H1 (cell line): ENCODE measurements at regions not wholly inside any gene's neighbourhood (a gene's known extent, or its start where the extent isn't known, plus 50 kb on each side); places are given as distances from the start of the nearest gene placed in this dataset.

Experiments
- CTCF ChIA-PET: fragments of 300-600 bp; sonication (Branson Sonifier 250); formaldehyde crosslinking; loops from one replicate; lab custom pipeline; 2021; ENCODE audit not compliant: partially characterized antibody; lab: Charles Lee
- POLR2A ChIA-PET: fragments of 300-600 bp; sonication (Branson Sonifier 250); formaldehyde crosslinking; loops from one replicate; lab custom pipeline; 2021; ENCODE audit warnings: inconsistent platforms; ENCODE audit not compliant: partially characterized antibody; lab: Charles Lee
- DNase-seq, 2 experiments: peaks; one replicate each; pipeline versions ENCODE4 v3.0.0 to v3.0.0-alpha.2; 2010 to 2022; ENCODE audit warnings: low spot score in 2 of 2, low read depth in 1 of 2, mixed read lengths in 1 of 2
- FAIRE-seq: peaks from 2 replicates; lab custom pipeline; 2011; peaks lifted over from hg19 to GRCh38; lab: Jason Lieb, UNC
- H2AFZ ChIP-seq: 2 replicates; pipeline ENCODE4 v1.8.1; 2012; ENCODE audit warnings: low read length, inconsistent platforms
- H2AK5ac ChIP-seq: 2 replicates; pipeline ENCODE4 v1.6.1; 2013; ENCODE audit warnings: low read depth, low read length
- H2BK120ac ChIP-seq: replicated peaks from 2 replicates; pipeline ENCODE3; 2013; ENCODE audit warnings: low read depth, low read length, inconsistent platforms
- H2BK12ac ChIP-seq: 2 replicates; pipeline ENCODE4 v1.6.1; 2013; ENCODE audit warnings: low read depth, low read length
- H2BK15ac ChIP-seq: 2 replicates; pipeline ENCODE4 v1.6.1; 2013; ENCODE audit warnings: low read length
- H2BK20ac ChIP-seq: 2 replicates; pipeline ENCODE4 v1.6.1; 2013; ENCODE audit warnings: low read length
- H2BK5ac ChIP-seq: 2 replicates; pipeline ENCODE4 v1.6.1; 2013; ENCODE audit warnings: low read depth, low read length
- H3K14ac ChIP-seq: 2 replicates; pipeline ENCODE4 v1.6.1; 2013; ENCODE audit warnings: inconsistent platforms; ENCODE audit not compliant: insufficient read length
- H3K18ac ChIP-seq: 2 replicates; pipeline ENCODE4 v1.6.1; 2013; ENCODE audit warnings: low read length; ENCODE audit errors: extremely low read depth
- H3K23ac ChIP-seq: 2 replicates; pipeline ENCODE4 v1.6.1; 2013; ENCODE audit warnings: inconsistent platforms; ENCODE audit not compliant: insufficient read length
- H3K23me2 ChIP-seq: 2 replicates; pipeline ENCODE4 v1.6.1; 2013; ENCODE audit warnings: low read depth, low read length
- H3K27ac ChIP-seq: 2 replicates; pipeline ENCODE4 v1.6.1; 2011; ENCODE audit warnings: low read depth, low read length, inconsistent platforms
- H3K27me3 ChIP-seq, 4 experiments: replicated peaks in 1 of 4; 1 replicate in 1 of 4; 2 replicates in 3 of 4; pipeline versions ENCODE4 v1.6.1 to v1.8.1; 2011 to 2013; ENCODE audit warnings: low read length in 3 of 4, mild to moderate bottlenecking in 3 of 4, inconsistent platforms in 2 of 4, mixed read lengths in 2 of 4, moderate library complexity in 1 of 4; ENCODE audit not compliant: control insufficient read depth in 3 of 4, insufficient read depth in 3 of 4; ENCODE audit errors: extremely low read depth in 1 of 4
- H3K36me3 ChIP-seq, 4 experiments: 2 replicates each; pipeline versions ENCODE4 v1.6.1 to v1.8.1; 2011 to 2013; ENCODE audit warnings: mild to moderate bottlenecking in 4 of 4, low read length in 3 of 4, moderate library complexity in 2 of 4, control low read depth in 1 of 4, inconsistent platforms in 1 of 4; ENCODE audit not compliant: insufficient read depth in 4 of 4, control insufficient read depth in 2 of 4
- H3K4ac ChIP-seq: replicated peaks from 2 replicates; pipeline ENCODE3; 2013; ENCODE audit warnings: low read length, low read depth, mixed read lengths, inconsistent platforms; ENCODE audit not compliant: insufficient read length
- H3K4me1 ChIP-seq, 4 experiments: replicated peaks in 1 of 4; 1 replicate in 1 of 4; 2 replicates in 3 of 4; pipeline versions ENCODE4 v1.6.1 to v1.8.1; 2011 to 2013; ENCODE audit warnings: low read length in 3 of 4, inconsistent platforms in 2 of 4, mixed read lengths in 1 of 4; ENCODE audit not compliant: insufficient read depth in 4 of 4, control insufficient read depth in 3 of 4
- H3K4me2 ChIP-seq, 2 experiments: 2 replicates each; pipeline versions ENCODE4 v1.6.1 to v1.8.1; 2011 to 2013; ENCODE audit warnings: low read depth in 2 of 2, low read length in 2 of 2, control low read depth in 1 of 2, inconsistent platforms in 1 of 2, mild to moderate bottlenecking in 1 of 2; ENCODE audit not compliant: insufficient read depth in 1 of 2
- H3K4me3 ChIP-seq, 4 experiments: fragments of 200-600, 300-600 bp in 1 of 4; sonication (generic), shearing (Covaris generic), sonication (Bioruptor Twin) in 1 of 4; 2 replicates each; pipeline versions ENCODE4 v1.5.1 to v1.8.1; 2011 to 2016; ENCODE audit warnings: low read length in 4 of 4, low read depth in 3 of 4, control low read depth in 2 of 4, inconsistent platforms in 2 of 4, mild to moderate bottlenecking in 2 of 4, mixed read lengths in 1 of 4, moderate library complexity in 1 of 4; ENCODE audit not compliant: insufficient read depth in 2 of 4; ENCODE audit errors: extremely low read depth in 1 of 4
- H3K56ac ChIP-seq: replicated peaks from 2 replicates; pipeline ENCODE3; 2013; ENCODE audit warnings: low read depth, mild to moderate bottlenecking, mixed read lengths, low read length, inconsistent platforms; ENCODE audit not compliant: insufficient read length
- H3K79me1 ChIP-seq: 2 replicates; pipeline ENCODE4 v1.6.1; 2013; ENCODE audit warnings: low read depth, low read length, control low read depth
- H3K79me2 ChIP-seq, 2 experiments: 2 replicates each; pipeline versions ENCODE4 v1.6.1 to v1.8.1; 2012 to 2013; ENCODE audit warnings: low read length in 2 of 2, mild to moderate bottlenecking in 2 of 2, inconsistent platforms in 1 of 2; ENCODE audit not compliant: insufficient read depth in 2 of 2, control insufficient read depth in 1 of 2
- H3K9ac ChIP-seq, 4 experiments: replicated peaks in 1 of 4; 1 replicate in 1 of 4; 2 replicates in 3 of 4; pipeline versions ENCODE4 v1.6.1 to v1.8.1; 2011 to 2013; ENCODE audit warnings: low read depth in 3 of 4, low read length in 3 of 4, control low read depth in 2 of 4, mild to moderate bottlenecking in 2 of 4, moderate library complexity in 2 of 4, inconsistent platforms in 1 of 4; ENCODE audit errors: extremely low read depth in 1 of 4
- H3K9me3 ChIP-seq, 2 experiments: 2 replicates each; pipeline versions ENCODE4 v1.6.1 to v1.8.1; 2012 to 2013; ENCODE audit warnings: mild to moderate bottlenecking in 2 of 2, moderate library complexity in 2 of 2, control low read depth in 1 of 2, inconsistent platforms in 1 of 2, low read depth in 1 of 2, low read length in 1 of 2, mixed read lengths in 1 of 2; ENCODE audit not compliant: insufficient read depth in 2 of 2
- H4K20me1 ChIP-seq, 2 experiments: replicated peaks in 1 of 2; 2 replicates each; pipeline versions ENCODE3 to v1.8.1; 2011 to 2013; ENCODE audit warnings: inconsistent platforms in 2 of 2, low read length in 2 of 2, mild to moderate bottlenecking in 1 of 2; ENCODE audit not compliant: insufficient read depth in 2 of 2, control insufficient read depth in 1 of 2
- H4K5ac ChIP-seq: 2 replicates; pipeline ENCODE4 v1.6.1; 2013; ENCODE audit warnings: low read length, low read depth, mixed read lengths, inconsistent platforms; ENCODE audit not compliant: insufficient read length
- H4K8ac ChIP-seq: 2 replicates; pipeline ENCODE4 v1.8.0; 2013; ENCODE audit warnings: mild to moderate bottlenecking, moderate library complexity, low read length, inconsistent platforms; ENCODE audit not compliant: insufficient read depth; ENCODE audit errors: extremely low read depth
- H4K91ac ChIP-seq: replicated peaks from 2 replicates; pipeline ENCODE3; 2013; ENCODE audit warnings: low read length, mixed read lengths, inconsistent platforms; ENCODE audit not compliant: insufficient read length
- EGR1 ChIP-seq: IDR thresholded peaks from 2 replicates; pipeline ENCODE4 v1.6.1; 2011; ENCODE audit warnings: low read depth, low read length, borderline replicate concordance
- EP300 ChIP-seq, 2 experiments: IDR thresholded peaks; 1 replicate in 1 of 2; 2 replicates in 1 of 2; pipeline ENCODE4 v1.6.1; 2011 to 2012; ENCODE audit warnings: low read depth in 2 of 2, low read length in 2 of 2, mild to moderate bottlenecking in 2 of 2, borderline replicate concordance in 1 of 2, inconsistent platforms in 1 of 2, moderate library complexity in 1 of 2
- HDAC6 ChIP-seq: IDR thresholded peaks from one replicate; pipeline ENCODE4 v1.7.1; 2012; ENCODE audit warnings: low read depth, mild to moderate bottlenecking, inconsistent platforms, low read length, moderate library complexity
- WGBS, 2 experiments: shearing (Covaris generic) in 1 of 2; methylation state at CpG; one replicate each; pipeline versions ENCODE4 v1.1.6 to v1.1.7; 2013 to 2015; ENCODE audit warnings: low lambda C conversion rate in 2 of 2, mixed read lengths in 2 of 2, inconsistent platforms in 1 of 2, low coverage in 1 of 2, missing lambda C conversion rate in 1 of 2; ENCODE audit not compliant: insufficient replicate concordance in 2 of 2, insufficient coverage in 1 of 2, insufficient read length in 1 of 2; ENCODE audit errors: extremely low coverage in 1 of 2, missing lambda C conversion rate in 1 of 2; 5-methylcytosine and 5-hydroxymethylcytosine counted together

GRCh38 chr3:75076481-75076880 lies 462.0 kb upstream of the CNTN3 start:
- Histone ChIP-seq H2BK12ac (no peak overlapping the region), H3K9ac (no peak overlapping the region), H4K5ac (no peak overlapping the region), H3K36me3 (no peaks in the 10 kb centered on the region), H3K23ac (no peak overlapping the region), H2BK120ac (no peak overlapping the region), H4K8ac (no peak overlapping the region), H3K4me2 (no peak overlapping the region), H4K91ac (no peak overlapping the region), H3K27ac (no peak overlapping the region), H2AFZ (no peak overlapping the region), H3K4me3 (no peak overlapping the region), H3K14ac (no peak overlapping the region), H3K23me2 (no peaks in the 10 kb centered on the region), H3K56ac (no peak overlapping the region), H3K4me1 (no peaks in the 10 kb centered on the region), H3K79me1 (no peaks in the 10 kb centered on the region), H2BK15ac (no peak overlapping the region), H4K20me1 (no peaks in the 10 kb centered on the region), H3K18ac (no peak overlapping the region), H2AK5ac (no peak overlapping the region), H3K9me3 (no peaks in the 10 kb centered on the region), H2BK5ac (no peak overlapping the region), H3K79me2 (no peaks in the 10 kb centered on the region), H3K27me3 (no peaks in the 10 kb centered on the region), H3K4ac (no peak overlapping the region), H2BK20ac (no peak overlapping the region)
- no peak for DNase-seq
- 100% methylated on average over 2 of the region's 2 CpGs; no CpG with 5 or more reads in 1 of the 2 experiments for WGBS, 2 experiments
- no peak for FAIRE-seq
- POLR2A ChIA-PET: no interaction called here
- CTCF ChIA-PET: no interaction called here
- TF ChIP-seq HDAC6 (no peak), EP300 (IDR thresholded peaks at IDR 0.05; ENCODE audit: borderline replicate concordance in 1 of 2, low read depth in 2 of 2, low read length in 2 of 2) (no peak), EGR1 (no peak)
